CD14-positive monocyte (primary cell): ENCODE measurements at regions not wholly inside any gene's neighbourhood (a gene's known extent, or its start where the extent isn't known, plus 50 kb on each side); places are given as distances from the start of the nearest gene placed in this dataset.

Experiments used
- DNase-seq, 3 donors: peaks; one replicate each; pipeline ENCODE4 v3.0.0-alpha.2; 2011 to 2022
- H2AFZ ChIP-seq: 2 replicates; pipeline ENCODE4 v1.6.0; 2012; ENCODE audit warnings: mild to moderate bottlenecking, low read depth, low read length, inconsistent platforms; ENCODE audit not compliant: insufficient read depth, poor library complexity, severe bottlenecking
- H3K27ac ChIP-seq, 2 donors: 1 replicate in 1 of 2; 2 replicates in 1 of 2; pipeline ENCODE4 v1.5.1; 2012 to 2013; ENCODE audit warnings: low read length in 2 of 2, control low read depth in 1 of 2, inconsistent platforms in 1 of 2, low read depth in 1 of 2, mild to moderate bottlenecking in 1 of 2
- H3K27me3 ChIP-seq, 2 donors: one replicate each; pipeline versions ENCODE4 v1.6.0 to v1.6.1; 2011 to 2013; ENCODE audit warnings: low read length in 2 of 2; ENCODE audit not compliant: control insufficient read depth in 2 of 2, insufficient read depth in 2 of 2
- H3K36me3 ChIP-seq, 2 donors: replicated peaks in 1 of 2; 1 replicate in 1 of 2; 2 replicates in 1 of 2; pipeline versions ENCODE4 v1.5.1 to v1.6.1; 2012 to 2013; ENCODE audit warnings: low read length in 2 of 2, control low read depth in 1 of 2, inconsistent platforms in 1 of 2, mild to moderate bottlenecking in 1 of 2; ENCODE audit not compliant: insufficient read depth in 2 of 2, control insufficient read depth in 1 of 2
- H3K4me1 ChIP-seq, 2 donors: 1 replicate in 1 of 2; 2 replicates in 1 of 2; pipeline versions ENCODE4 v1.5.1 to v1.6.1; 2012 to 2013; ENCODE audit warnings: low read length in 2 of 2, control low read depth in 1 of 2, inconsistent platforms in 1 of 2, mild to moderate bottlenecking in 1 of 2, moderate library complexity in 1 of 2; ENCODE audit not compliant: insufficient read depth in 2 of 2, control insufficient read depth in 1 of 2
- H3K4me2 ChIP-seq: replicated peaks from 2 replicates; pipeline ENCODE3; 2012; ENCODE audit warnings: low read length, moderate library complexity, mild to moderate bottlenecking; ENCODE audit not compliant: poor library complexity, severe bottlenecking; ENCODE audit errors: extremely low read depth
- H3K4me3 ChIP-seq, 3 experiments: fragments of 200-600 bp in 1 of 3; sonication (generic) in 1 of 3; replicated peaks in 1 of 3; 1 replicate in 2 of 3; 2 replicates in 1 of 3; pipeline ENCODE4 v1.5.1; 2011 to 2013; ENCODE audit warnings: low read length in 3 of 3, mild to moderate bottlenecking in 3 of 3, control low read depth in 2 of 3, low read depth in 2 of 3, inconsistent platforms in 1 of 3, moderate library complexity in 1 of 3
- H3K79me2 ChIP-seq: 2 replicates; pipeline ENCODE4 v1.6.0; 2012; ENCODE audit warnings: mild to moderate bottlenecking, control low read depth, inconsistent platforms, low read length, moderate library complexity; ENCODE audit not compliant: insufficient read depth
- H3K9ac ChIP-seq: 2 replicates; pipeline ENCODE4 v1.6.0; 2017; ENCODE audit warnings: low read length, mild to moderate bottlenecking; ENCODE audit not compliant: insufficient read depth, poor library complexity, severe bottlenecking
- H3K9me3 ChIP-seq, 2 donors: replicated peaks in 1 of 2; 1 replicate in 1 of 2; 2 replicates in 1 of 2; pipeline versions ENCODE4 v1.5.1 to v1.6.1; 2012 to 2013; ENCODE audit warnings: low read length in 2 of 2, control low read depth in 1 of 2; ENCODE audit not compliant: control insufficient read depth in 1 of 2, insufficient read depth in 1 of 2
- H4K20me1 ChIP-seq: 2 replicates; pipeline ENCODE4 v1.6.0; 2012; ENCODE audit warnings: mild to moderate bottlenecking, low read length, control low read depth, moderate library complexity; ENCODE audit not compliant: insufficient read depth
- H3K27ac Mint-ChIP-seq, 7 donors: one replicate each; pipeline ENCODE4 v1.8.0; 2020; ENCODE audit warnings: mild to moderate bottlenecking in 7 of 7, mixed read lengths in 7 of 7, moderate library complexity in 6 of 7, inconsistent platforms in 2 of 7
- H3K27me3 Mint-ChIP-seq, 3 donors: one replicate each; pipeline ENCODE4 v1.8.0; 2021 to 2022; ENCODE audit warnings: low read depth in 3 of 3, mild to moderate bottlenecking in 3 of 3, mixed read lengths in 3 of 3, moderate library complexity in 3 of 3, inconsistent platforms in 1 of 3
- H3K36me3 Mint-ChIP-seq, 2 donors: one replicate each; pipeline ENCODE4 v1.8.0; 2020; ENCODE audit warnings: mixed read lengths in 2 of 2, inconsistent platforms in 1 of 2, mild to moderate bottlenecking in 1 of 2
- H3K4me1 Mint-ChIP-seq: one replicate; pipeline ENCODE4 v1.8.0; 2020; ENCODE audit warnings: mild to moderate bottlenecking, mixed read lengths
- H3K4me3 Mint-ChIP-seq, 2 donors: one replicate each; pipeline ENCODE4 v1.8.0; 2020; ENCODE audit warnings: mild to moderate bottlenecking in 2 of 2, mixed read lengths in 2 of 2, moderate library complexity in 1 of 2
- H3K9me3 Mint-ChIP-seq, 7 donors: one replicate each; pipeline ENCODE4 v1.8.0; 2020 to 2022; ENCODE audit warnings: mixed read lengths in 7 of 7, mild to moderate bottlenecking in 6 of 7, moderate library complexity in 6 of 7, inconsistent platforms in 2 of 7
- CTCF ChIP-seq: fragments of 200-600 bp; IDR thresholded peaks from one replicate; pipeline ENCODE4 v1.8.0; 2022; ENCODE audit warnings: antibody characterized with exemption, mild to moderate bottlenecking
- WGBS: methylation state at CpG from one replicate; pipeline ENCODE4 v1.1.5; 2013; ENCODE audit warnings: missing lambda C conversion rate; ENCODE audit not compliant: insufficient coverage; 5-methylcytosine and 5-hydroxymethylcytosine counted together
- intact Hi-C, 2 donors: fragments of 100-400 bp; cut with micrococcal nuclease; formaldehyde crosslinking; loops; one replicate each; pipeline versions ENCODE4 v1.15.0 to v1.15.1; 2023

GRCh38 chr18:67692811-67693210 is 176.3 kb upstream of the DSEL start:
- no peaks in the 10 kb centered on the region for H3K36me3 ChIP-seq
- no peaks in the 10 kb centered on the region for H3K79me2 ChIP-seq
- H4K20me1 ChIP-seq = no peaks in the 10 kb centered on the region
- no peak overlapping the region for H3K4me3 Mint-ChIP-seq
- no peak for DNase-seq
- H3K27me3 Mint-ChIP-seq = no peaks in the 10 kb centered on the region
- no peak overlapping the region for H3K4me2 ChIP-seq
- intact Hi-C loops = no loop called here
- no peak overlapping the region for H3K27ac ChIP-seq
- TF ChIP-seq CTCF = no peak
- peaks cover 0 to 13% of the 10 kb centered on the region in 2 donors for H3K9me3 ChIP-seq
- H3K36me3 Mint-ChIP-seq = no peaks in the 10 kb centered on the region
- 60% methylated on average over 1 of the region's 4 CpGs for WGBS
- H3K4me1 Mint-ChIP-seq = no peaks in the 10 kb centered on the region
- peaks cover 0 to 15% (median 5%) of the 10 kb centered on the region in 7 donors for H3K9me3 Mint-ChIP-seq
- H3K27me3 ChIP-seq = no peaks in the 10 kb centered on the region
- no peak overlapping the region for H3K9ac ChIP-seq
- no peak overlapping the region for H3K27ac Mint-ChIP-seq
- no peak overlapping the region for H3K4me3 ChIP-seq
- H2AFZ ChIP-seq = no peak overlapping the region
- H3K4me1 ChIP-seq = no peaks in the 10 kb centered on the region

DNA sequence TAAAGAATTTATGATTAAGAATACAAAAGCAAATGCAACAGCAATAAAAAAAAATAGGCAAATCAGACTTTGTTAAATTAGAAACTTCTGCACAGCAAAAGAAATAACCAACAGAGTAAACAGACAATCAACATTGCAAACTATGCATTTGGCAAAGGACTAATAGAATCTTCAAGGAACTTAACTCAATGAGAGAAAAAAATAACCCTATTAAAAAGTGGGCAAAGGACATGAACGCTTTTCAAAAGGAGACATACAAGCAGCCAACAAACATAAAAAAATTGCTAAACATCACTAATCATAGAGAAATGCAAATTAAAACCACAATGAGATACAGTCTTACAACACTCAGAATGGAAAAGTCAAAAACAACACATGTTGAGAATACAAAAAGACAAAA is 166.0 kb upstream of the DSEL start:
- Histone ChIP-seq H3K27me3 (no peaks in the 10 kb centered on the region), H3K4me3 (no peak overlapping the region), H3K9ac (no peak overlapping the region), H3K4me2 (no peak overlapping the region), H3K79me2 (no peaks in the 10 kb centered on the region), H3K36me3 (no peaks in the 10 kb centered on the region), H3K4me1 (no peaks in the 10 kb centered on the region), H4K20me1 (no peaks in the 10 kb centered on the region), H3K27ac (no peak overlapping the region), H2AFZ (no peak overlapping the region), H3K9me3 (no peaks in the 10 kb centered on the region)
- no CpG with 5 or more reads among the region's 1 CpG for WGBS
- Mint-ChIP-seq H3K27ac (no peak overlapping the region), H3K4me3 (no peak overlapping the region), H3K27me3 (no peaks in the 10 kb centered on the region), H3K36me3 (no peaks in the 10 kb centered on the region), H3K4me1 (no peaks in the 10 kb centered on the region), H3K9me3 (peaks cover 0 to 3% (median 0%) of the 10 kb centered on the region in 7 donors)
- no peak for TF ChIP-seq CTCF
- intact Hi-C loops = no loop called here
- DNase-seq = no peak
